Stimulated activated CD8-positive, alpha-beta memory T cell treated with anti-CD3 and anti-CD28 coated beads, Interleukin-4, amount 100 ng/mL, for 48 hours (primary cell): ENCODE measurements at regions not wholly inside any gene's neighbourhood (a gene's known extent, or its start where the extent isn't known, plus 50 kb on each side); places are given as distances from the start of the nearest gene placed in this dataset.

Source experiments
- DNase-seq: peaks from one replicate; pipeline ENCODE4 v3.0.0-alpha.2; 2020

- DNase-seq, result no peak
These were observed 422.3 kb upstream of the CELF4 start for GRCh38 chr18:37987901-37988300.

- no peak for DNase-seq
These were observed 421.1 kb upstream of the CELF4 start for GRCh38 chr18:37986665-37987064.

GRCh38 chr18:37985126-37985525 is 419.5 kb upstream of the CELF4 start:
- DNase-seq, result no peak

- DNase-seq, result no peak
These were observed 415.0 kb upstream of the CELF4 start for GRCh38 chr18:37980556-37980955.

GRCh38 chr18:37975446-37975845 is 409.8 kb upstream of the CELF4 start:
- no peak for DNase-seq

GRCh38 chr18:37967261-37967660 is 401.7 kb upstream of the CELF4 start:
- no peak for DNase-seq

GRCh38 chr18:37965572-37965970 is 400.0 kb upstream of the CELF4 start:
- no peak for DNase-seq

GRCh38 chr18:37964885-37965571 is 399.4 kb upstream of the CELF4 start:
- no peak for DNase-seq

- DNase-seq, result no peak
These were observed 398.2 kb upstream of the CELF4 start for GRCh38 chr18:37963837-37964236.

- no peak for DNase-seq
These were observed 396.8 kb upstream of the CELF4 start for GRCh38 chr18:37962316-37962966.

GRCh38 chr18:37958499-37958898 is 392.9 kb upstream of the CELF4 start:
- DNase-seq, result no peak

- no peak for DNase-seq
These were observed 391.3 kb upstream of the CELF4 start for GRCh38 chr18:37956902-37957301.

GRCh38 chr18:37956020-37956419 is 390.4 kb upstream of the CELF4 start:
- no peak for DNase-seq

GRCh38 chr18:37955201-37955600 is 389.6 kb upstream of the CELF4 start:
- DNase-seq, result no peak

- no peak for DNase-seq
These were observed 388.3 kb upstream of the CELF4 start for GRCh38 chr18:37953876-37954275.

GRCh38 chr18:37948471-37948870 is 382.9 kb upstream of the CELF4 start:
- no peak for DNase-seq

GRCh38 chr18:37946324-37946723 is 380.7 kb upstream of the CELF4 start:
- no peak for DNase-seq

GRCh38 chr18:37944700-37945270 is 379.2 kb upstream of the CELF4 start:
- DNase-seq, result no peak

GRCh38 chr18:37937287-37937686 is 371.7 kb upstream of the CELF4 start:
- no peak for DNase-seq

- no peak for DNase-seq
These were observed 369.5 kb upstream of the CELF4 start for GRCh38 chr18:37935086-37935485.

- DNase-seq, result no peak
These were observed 365.0 kb upstream of the CELF4 start for GRCh38 chr18:37930640-37931039.

- no peak for DNase-seq
These were observed 356.6 kb upstream of the CELF4 start for GRCh38 chr18:37922162-37922561.

GRCh38 chr18:37920865-37921264 is 355.3 kb upstream of the CELF4 start:
- no peak for DNase-seq

GRCh38 chr18:37913051-37913450 is 347.5 kb upstream of the CELF4 start:
- no peak for DNase-seq

GRCh38 chr18:37902344-37902743 is 336.7 kb upstream of the CELF4 start:
- no peak for DNase-seq
